Caki2 (cell line): ENCODE measurements at regions not wholly inside any gene's neighbourhood (a gene's known extent, or its start where the extent isn't known, plus 50 kb on each side); places are given as distances from the start of the nearest gene placed in this dataset.

Experiments used
- DNase-seq: peaks from one replicate; pipeline ENCODE4 v3.0.0-alpha.2; 2015; ENCODE audit warnings: low read depth
- in situ Hi-C: cut with HindIII; loops from 2 replicates; pipeline ENCODE4 v1.10.0; 2016; ENCODE audit warnings: low sequenced_read_pairs, low pct_unique_long_range_greater_than_20kb, mixed read lengths

GRCh38 chr3:13167829-13168228 is 94.6 kb upstream of the IQSEC1 start:
- in situ Hi-C loops: no loop called here
- no peak for DNase-seq

GRCh38 chr3:13167064-13167743 is 94.0 kb upstream of the IQSEC1 start:
- in situ Hi-C loops: no loop called here

GRCh38 chr3:13166243-13167063 is 93.2 kb upstream of the IQSEC1 start:
- DNase-seq: no peak
- in situ Hi-C loops: no loop called here

More at GRCh38 chr3:13167064-13167743, 94.0 kb upstream of the IQSEC1 start:
- no peak for DNase-seq

- no peak for DNase-seq
- in situ Hi-C loops: no loop called here
Measured at GRCh38 chr3:13165576-13165975, 92.3 kb upstream of the IQSEC1 start.

GRCh38 chr3:13164893-13165492 is 91.8 kb upstream of the IQSEC1 start:
- in situ Hi-C loops: no loop called here

GRCh38 chr3:13163848-13164382 is 90.7 kb upstream of the IQSEC1 start:
- in situ Hi-C loops: no loop called here
- no peak for DNase-seq

More at GRCh38 chr3:13164893-13165492, 91.8 kb upstream of the IQSEC1 start:
- DNase-seq: no peak

GRCh38 chr3:13162549-13163320 is 89.5 kb upstream of the IQSEC1 start:
- in situ Hi-C loops: no loop called here
- DNase-seq: no peak

GRCh38 chr3:13161771-13162535 is 88.7 kb upstream of the IQSEC1 start:
- no peak for DNase-seq
- in situ Hi-C loops: no loop called here

GRCh38 chr3:13161021-13161759 is 88.0 kb upstream of the IQSEC1 start:
- in situ Hi-C loops: no loop called here
- no peak for DNase-seq

- no peak for DNase-seq
- in situ Hi-C loops: no loop called here
Measured at GRCh38 chr3:13160619-13161018, 87.4 kb upstream of the IQSEC1 start.

- DNase-seq: no peak
- in situ Hi-C loops: no loop called here
Measured at GRCh38 chr3:13159890-13160289, 86.7 kb upstream of the IQSEC1 start.

- in situ Hi-C loops: no loop called here
- DNase-seq: no peak
Measured at GRCh38 chr3:13158871-13159270, 85.6 kb upstream of the IQSEC1 start.

GRCh38 chr3:13158408-13158807 is 85.2 kb upstream of the IQSEC1 start:
- no peak for DNase-seq
- in situ Hi-C loops: no loop called here

- in situ Hi-C loops: no loop called here
- no peak for DNase-seq
Measured at GRCh38 chr3:13157986-13158385, 84.8 kb upstream of the IQSEC1 start.

- in situ Hi-C loops: no loop called here
- no peak for DNase-seq
Measured at GRCh38 chr3:13152826-13153710, 79.8 kb upstream of the IQSEC1 start.

GRCh38 chr3:13150624-13151023 is 77.4 kb upstream of the IQSEC1 start:
- in situ Hi-C loops: no loop called here
- no peak for DNase-seq
